ENCODE measurements at regions not wholly inside any gene's neighbourhood (a gene's known extent, or its start where the extent isn't known, plus 50 kb on each side); places are given as distances from the start of the nearest gene placed in this dataset.

DNA sequence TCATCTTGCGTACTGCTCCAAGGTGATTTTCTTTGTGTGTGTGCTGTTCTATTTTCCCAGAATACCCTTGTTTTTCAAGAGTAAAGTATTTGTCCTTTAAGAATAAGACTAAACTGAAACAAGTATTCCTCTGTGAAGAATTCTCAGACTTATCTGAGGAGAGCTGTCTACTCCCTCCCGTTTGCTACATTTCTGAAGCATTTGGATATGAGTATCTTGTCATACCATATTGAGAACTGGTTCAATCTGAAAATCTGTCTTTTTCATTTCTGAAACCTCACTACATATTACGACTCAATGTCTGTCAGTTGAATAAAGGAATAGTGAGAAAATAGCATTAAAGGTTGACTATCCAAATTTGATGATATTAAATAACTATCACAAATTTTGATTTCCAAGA, 159.4 kb downstream of the PMAIP1 start:
- Histone ChIP-seq H3K4me3 (replicated peaks; ENCODE audit: insufficient read depth, low read length) (no peak overlapping the region), H3K27ac (replicated peaks) (no peak overlapping the region), H3K27me3 (ENCODE audit: insufficient read depth, poor library complexity, severe bottlenecking) (peaks cover 3% of the 10 kb centered on the region)
- no peak for DNase-seq (ENCODE audit: low read depth in 1 of 2, low spot score in 1 of 2)
- TF ChIP-seq CTCF (IDR thresholded peaks at IDR 0.05; ENCODE audit: insufficient read depth, low read length), result no peak
- TF ChIP-seq, protein P1, sequence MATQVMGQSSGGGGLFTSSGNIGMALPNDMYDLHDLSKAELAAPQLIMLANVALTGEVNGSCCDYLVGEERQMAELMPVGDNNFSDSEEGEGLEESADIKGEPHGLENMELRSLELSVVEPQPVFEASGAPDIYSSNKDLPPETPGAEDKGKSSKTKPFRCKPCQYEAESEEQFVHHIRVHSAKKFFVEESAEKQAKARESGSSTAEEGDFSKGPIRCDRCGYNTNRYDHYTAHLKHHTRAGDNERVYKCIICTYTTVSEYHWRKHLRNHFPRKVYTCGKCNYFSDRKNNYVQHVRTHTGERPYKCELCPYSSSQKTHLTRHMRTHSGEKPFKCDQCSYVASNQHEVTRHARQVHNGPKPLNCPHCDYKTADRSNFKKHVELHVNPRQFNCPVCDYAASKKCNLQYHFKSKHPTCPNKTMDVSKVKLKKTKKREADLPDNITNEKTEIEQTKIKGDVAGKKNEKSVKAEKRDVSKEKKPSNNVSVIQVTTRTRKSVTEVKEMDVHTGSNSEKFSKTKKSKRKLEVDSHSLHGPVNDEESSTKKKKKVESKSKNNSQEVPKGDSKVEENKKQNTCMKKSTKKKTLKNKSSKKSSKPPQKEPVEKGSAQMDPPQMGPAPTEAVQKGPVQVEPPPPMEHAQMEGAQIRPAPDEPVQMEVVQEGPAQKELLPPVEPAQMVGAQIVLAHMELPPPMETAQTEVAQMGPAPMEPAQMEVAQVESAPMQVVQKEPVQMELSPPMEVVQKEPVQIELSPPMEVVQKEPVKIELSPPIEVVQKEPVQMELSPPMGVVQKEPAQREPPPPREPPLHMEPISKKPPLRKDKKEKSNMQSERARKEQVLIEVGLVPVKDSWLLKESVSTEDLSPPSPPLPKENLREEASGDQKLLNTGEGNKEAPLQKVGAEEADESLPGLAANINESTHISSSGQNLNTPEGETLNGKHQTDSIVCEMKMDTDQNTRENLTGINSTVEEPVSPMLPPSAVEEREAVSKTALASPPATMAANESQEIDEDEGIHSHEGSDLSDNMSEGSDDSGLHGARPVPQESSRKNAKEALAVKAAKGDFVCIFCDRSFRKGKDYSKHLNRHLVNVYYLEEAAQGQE (IDR thresholded peaks at IDR 0.05; ENCODE audit: insufficient replicate concordance, low read depth), result no peak
- TF ChIP-seq POLR2AphosphoS5 (IDR thresholded peaks at IDR 0.05; ENCODE audit: low read depth), result no peak
- TF ChIP-seq SPI1 (IDR thresholded peaks at IDR 0.05; ENCODE audit: borderline replicate concordance, low read depth), result no peak
- no peak for TF ChIP-seq GABPA (IDR thresholded peaks at IDR 0.05; ENCODE audit: low read depth)

GRCh38 chr18:60053747-60054304, 154.0 kb downstream of the PMAIP1 start:
- no peak for DNase-seq (ENCODE audit: low read depth in 1 of 2, low spot score in 1 of 2)
- Histone ChIP-seq H3K27me3 (ENCODE audit: insufficient read depth, poor library complexity, severe bottlenecking) (no peaks in the 10 kb centered on the region), H3K4me3 (replicated peaks; ENCODE audit: insufficient read depth, low read length) (no peak overlapping the region), H3K27ac (replicated peaks) (no peak overlapping the region)
- TF ChIP-seq GABPA (IDR thresholded peaks at IDR 0.05; ENCODE audit: low read depth), result no peak
- TF ChIP-seq CTCF (IDR thresholded peaks at IDR 0.05; ENCODE audit: insufficient read depth, low read length), result no peak
- TF ChIP-seq, protein P1 (IDR thresholded peaks at IDR 0.05; ENCODE audit: insufficient replicate concordance, low read depth), result no peak
- TF ChIP-seq SPI1 (IDR thresholded peaks at IDR 0.05; ENCODE audit: borderline replicate concordance, low read depth), result no peak
- no peak for TF ChIP-seq POLR2AphosphoS5 (IDR thresholded peaks at IDR 0.05; ENCODE audit: low read depth)

- H3K27me3 ChIP-seq (ENCODE audit: insufficient read depth, poor library complexity, severe bottlenecking), result no peaks in the 10 kb centered on the region
- no peak for DNase-seq (ENCODE audit: low read depth in 1 of 2, low spot score in 1 of 2)
- no peak overlapping the region for H3K4me3 ChIP-seq (replicated peaks; ENCODE audit: insufficient read depth, low read length)
- TF ChIP-seq POLR2AphosphoS5 (IDR thresholded peaks at IDR 0.05; ENCODE audit: low read depth), result no peak
- no peak for TF ChIP-seq CTCF (IDR thresholded peaks at IDR 0.05; ENCODE audit: insufficient read depth, low read length)
- TF ChIP-seq SPI1 (IDR thresholded peaks at IDR 0.05; ENCODE audit: borderline replicate concordance, low read depth), result no peak
- no peak for TF ChIP-seq GABPA (IDR thresholded peaks at IDR 0.05; ENCODE audit: low read depth)
- TF ChIP-seq, protein P1 (IDR thresholded peaks at IDR 0.05; ENCODE audit: insufficient replicate concordance, low read depth), result no peak
- H3K27ac ChIP-seq (replicated peaks), result no peak overlapping the region
These were observed 151.0 kb downstream of the PMAIP1 start for GRCh38 chr18:60050821-60051220.

Measured in HL-60 (cell line).